SJSA1 (cell line): ENCODE measurements at regions not wholly inside any gene's neighbourhood (a gene's known extent, or its start where the extent isn't known, plus 50 kb on each side); places are given as distances from the start of the nearest gene placed in this dataset.

Experiments
- DNase-seq, 2 experiments: peaks; one replicate each; pipeline ENCODE4 v3.0.0-alpha.2; 2015 to 2020; ENCODE audit warnings: low spot score in 2 of 2, low read depth in 1 of 2
- H3K27ac ChIP-seq: fragments of 250-450 bp; sonication (Bioruptor Pico); 2 replicates; pipeline ENCODE4 v1.5.1; 2020; ENCODE audit warnings: mild to moderate bottlenecking, moderate library complexity
- H3K27me3 ChIP-seq: fragments of 250-450 bp; sonication (Bioruptor Pico); replicated peaks from 2 replicates; pipeline ENCODE4 v1.5.1; 2020; ENCODE audit warnings: mild to moderate bottlenecking, moderate library complexity
- H3K36me3 ChIP-seq: fragments of 250-450 bp; sonication (Bioruptor Pico); 2 replicates; pipeline ENCODE4 v1.5.1; 2020; ENCODE audit warnings: mild to moderate bottlenecking
- H3K4me1 ChIP-seq: fragments of 250-450 bp; sonication (Bioruptor Pico); replicated peaks from 2 replicates; pipeline ENCODE4 v1.6.1; 2021; ENCODE audit warnings: mild to moderate bottlenecking
- H3K4me3 ChIP-seq: fragments of 250-450 bp; sonication (Bioruptor Pico); 2 replicates; pipeline ENCODE4 v1.5.1; 2020; ENCODE audit warnings: mild to moderate bottlenecking
- H3K9me3 ChIP-seq: fragments of 250-450 bp; sonication (Bioruptor Pico); replicated peaks from 2 replicates; pipeline ENCODE4 v1.5.1; 2020; ENCODE audit warnings: mild to moderate bottlenecking

DNA sequence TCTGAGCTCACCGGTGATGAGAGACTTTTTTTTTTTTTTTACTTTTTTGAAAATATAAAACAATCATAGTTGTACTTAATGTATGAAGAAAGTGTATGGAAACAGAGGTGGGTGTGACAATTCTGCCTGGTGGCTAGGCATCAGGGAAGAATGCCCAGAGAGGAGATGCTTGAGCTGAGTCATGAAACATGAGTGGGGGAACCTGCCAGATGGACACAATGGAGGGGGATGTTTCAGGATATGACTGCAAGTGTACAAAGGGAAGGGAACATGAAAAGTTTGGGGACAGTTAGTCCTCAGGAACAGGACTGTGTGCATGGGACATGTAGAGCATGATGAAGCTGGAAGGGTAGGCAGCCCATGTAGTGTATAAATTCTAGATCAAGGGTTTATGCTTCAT lies 274.2 kb upstream of the E2F7 start:
- Histone ChIP-seq H3K27ac (no peak overlapping the region), H3K4me3 (no peak overlapping the region), H3K9me3 (no peaks in the 10 kb centered on the region), H3K4me1 (no peaks in the 10 kb centered on the region), H3K27me3 (no peaks in the 10 kb centered on the region), H3K36me3 (no peaks in the 10 kb centered on the region)
- no peak for DNase-seq

DNA sequence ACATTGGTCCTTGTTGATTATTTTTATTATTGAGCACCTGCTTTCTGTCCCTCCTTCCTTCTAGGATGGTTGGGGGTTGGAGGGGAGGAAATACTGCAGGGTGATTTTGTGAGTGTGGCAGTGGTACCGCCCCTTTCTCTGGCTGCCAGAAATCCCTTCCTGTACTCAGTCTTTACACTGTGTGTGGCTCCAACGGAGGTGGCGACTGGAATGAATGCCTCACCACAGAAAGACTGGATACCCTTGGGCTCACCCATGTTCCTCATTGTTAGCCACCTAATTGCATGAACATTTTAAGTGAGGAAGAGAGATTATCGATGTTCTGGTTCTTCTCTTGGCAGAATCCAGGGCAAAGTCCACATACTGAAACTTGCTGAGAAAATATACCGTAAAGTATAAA lies 272.0 kb upstream of the E2F7 start:
- Histone ChIP-seq H3K36me3 (no peaks in the 10 kb centered on the region), H3K4me1 (no peaks in the 10 kb centered on the region), H3K9me3 (no peaks in the 10 kb centered on the region), H3K27ac (no peak overlapping the region), H3K4me3 (no peak overlapping the region), H3K27me3 (no peaks in the 10 kb centered on the region)
- DNase-seq: no peak

DNA sequence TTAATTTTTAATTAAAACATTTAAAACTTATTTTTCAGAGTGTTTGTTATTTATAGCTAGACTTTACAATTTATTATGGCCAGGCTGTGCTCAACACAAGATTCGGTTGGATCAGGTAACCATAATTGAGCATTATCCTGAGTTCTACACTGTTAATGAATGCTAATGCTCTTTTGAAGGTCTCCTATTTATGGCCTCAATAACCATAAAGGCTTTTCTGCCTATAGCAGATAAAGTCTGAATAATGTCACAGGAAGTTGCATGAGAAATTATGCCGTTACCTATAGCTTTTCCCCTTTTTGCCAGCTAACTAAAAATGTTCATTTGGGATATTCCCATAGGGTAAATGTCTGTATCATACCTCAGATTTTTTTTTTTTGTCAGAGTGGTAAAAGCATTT lies 269.4 kb upstream of the E2F7 start:
- DNase-seq: no peak
- Histone ChIP-seq H3K27me3 (no peaks in the 10 kb centered on the region; the same call in 1 of the 2 replicates), H3K36me3 (no peaks in the 10 kb centered on the region), H3K27ac (no peak overlapping the region), H3K4me1 (no peaks in the 10 kb centered on the region), H3K9me3 (no peaks in the 10 kb centered on the region), H3K4me3 (no peak overlapping the region)

DNA sequence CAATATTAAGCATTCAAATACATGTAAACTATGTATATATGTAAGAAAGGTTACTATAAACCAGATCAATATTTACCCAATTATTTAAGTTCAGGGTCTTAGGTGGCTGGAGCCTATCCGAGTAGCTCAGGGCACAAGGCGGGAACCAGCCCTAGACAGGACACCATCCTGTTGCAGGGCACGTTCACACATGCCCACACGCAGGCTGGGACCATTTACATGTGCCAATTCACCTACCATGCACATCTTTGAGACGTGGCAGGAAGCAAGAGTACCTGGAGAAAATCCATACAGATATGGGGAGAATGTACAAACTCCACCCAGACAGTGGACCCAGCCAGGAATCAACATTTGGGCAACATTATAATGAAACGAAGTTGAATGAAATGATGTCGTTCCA lies 263.0 kb upstream of the E2F7 start:
- no peak for DNase-seq
- no peak overlapping the region for H3K4me3 ChIP-seq
- no peak overlapping the region for H3K27ac ChIP-seq
- peaks cover 25% of the 10 kb centered on the region for H3K27me3 ChIP-seq
- H3K36me3 ChIP-seq: no peaks in the 10 kb centered on the region
- peaks cover 3% of the 10 kb centered on the region; the same call in 1 of the 2 replicates for H3K4me1 ChIP-seq
- H3K9me3 ChIP-seq: peaks cover 2% of the 10 kb centered on the region; the same call in 1 of the 2 replicates

DNA sequence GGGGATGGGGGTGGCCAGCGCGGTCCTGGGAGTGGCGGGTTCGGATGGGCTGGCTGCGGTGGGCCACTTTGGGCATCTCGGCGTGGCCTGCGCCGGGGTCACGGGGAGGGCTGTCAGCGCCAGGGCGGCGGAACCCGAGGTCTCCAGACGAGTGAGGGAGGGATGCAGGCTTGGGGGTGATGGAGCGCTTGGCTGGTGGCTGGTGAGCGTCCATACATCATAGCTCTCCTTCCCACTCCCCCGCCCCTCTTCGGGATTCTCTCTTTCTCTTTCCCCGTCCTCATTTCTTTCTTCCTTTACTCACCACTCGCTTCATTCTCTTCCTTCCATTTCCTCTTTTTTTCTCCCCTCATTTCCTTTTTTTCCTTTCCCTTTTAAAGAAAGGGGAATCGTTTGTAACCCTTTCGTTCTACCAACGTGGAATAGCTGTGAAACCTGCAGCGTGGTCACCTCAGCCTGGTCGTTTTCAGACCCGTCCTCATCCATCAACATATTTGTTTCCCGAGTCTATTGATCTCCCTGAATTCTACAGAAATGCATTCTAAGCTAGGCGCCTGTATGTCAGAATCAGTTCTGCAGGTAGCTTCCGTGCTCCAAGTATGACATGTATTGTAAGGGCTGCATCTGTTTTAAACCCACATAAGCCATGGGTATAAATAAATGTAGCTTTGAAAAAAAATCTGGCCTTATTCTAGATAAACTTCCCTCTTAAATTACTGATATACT lies 260.3 kb upstream of the E2F7 start:
- peaks cover 3% of the 10 kb centered on the region; the same call in 1 of the 2 replicates for H3K4me1 ChIP-seq
- no peak for DNase-seq
- peaks cover 2% of the 10 kb centered on the region; the same call in 1 of the 2 replicates for H3K9me3 ChIP-seq
- H3K27me3 ChIP-seq: peaks cover 25% of the 10 kb centered on the region
- H3K27ac ChIP-seq: no peak overlapping the region
- no peaks in the 10 kb centered on the region for H3K36me3 ChIP-seq
- no peak overlapping the region for H3K4me3 ChIP-seq

DNA sequence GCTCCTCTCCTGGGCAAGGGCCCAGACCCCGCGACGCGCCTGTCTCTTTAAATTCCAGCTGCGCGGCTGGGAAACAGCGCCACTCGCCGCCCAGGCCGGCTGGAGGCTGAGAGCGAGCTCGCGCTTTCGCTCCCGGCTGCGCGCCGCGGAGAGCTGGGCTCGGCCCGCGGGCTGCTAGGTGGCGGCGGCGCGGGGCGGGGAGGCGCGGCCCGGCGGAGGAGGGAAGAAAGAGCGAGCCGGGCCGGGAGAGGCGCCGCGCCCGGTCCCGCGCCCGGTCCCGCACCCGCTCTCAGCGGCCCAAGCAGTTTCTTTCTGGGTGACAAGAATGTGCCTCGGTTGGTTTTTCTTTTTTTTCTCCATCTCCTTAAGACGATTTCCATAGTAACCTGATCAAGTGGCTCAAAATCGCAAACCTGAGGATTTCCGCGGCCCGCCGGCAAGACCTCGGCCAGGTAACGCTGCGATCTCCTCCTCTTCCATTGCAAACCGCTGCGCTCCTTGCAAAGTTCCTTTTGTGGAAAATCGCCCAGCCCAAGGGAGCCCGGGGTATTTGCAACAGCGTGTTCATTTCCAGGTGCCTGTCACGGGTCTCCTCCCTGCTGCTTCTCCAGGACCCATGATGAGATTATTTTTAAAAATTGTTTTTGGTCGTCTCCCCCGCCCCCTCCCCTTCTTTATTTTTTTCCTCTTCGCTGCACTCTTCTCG lies 259.5 kb upstream of the E2F7 start:
- H3K9me3 ChIP-seq: peaks cover 2% of the 10 kb centered on the region; the same call in 1 of the 2 replicates
- H3K27ac ChIP-seq: no peak overlapping the region
- H3K27me3 ChIP-seq: peaks cover 25% of the 10 kb centered on the region
- peaks cover 3% of the 10 kb centered on the region; the same call in 1 of the 2 replicates for H3K4me1 ChIP-seq
- H3K36me3 ChIP-seq: no peaks in the 10 kb centered on the region
- H3K4me3 ChIP-seq: peak overlapping the region; percentile 44
- DNase-seq: peak; percentile 35 to 62

DNA sequence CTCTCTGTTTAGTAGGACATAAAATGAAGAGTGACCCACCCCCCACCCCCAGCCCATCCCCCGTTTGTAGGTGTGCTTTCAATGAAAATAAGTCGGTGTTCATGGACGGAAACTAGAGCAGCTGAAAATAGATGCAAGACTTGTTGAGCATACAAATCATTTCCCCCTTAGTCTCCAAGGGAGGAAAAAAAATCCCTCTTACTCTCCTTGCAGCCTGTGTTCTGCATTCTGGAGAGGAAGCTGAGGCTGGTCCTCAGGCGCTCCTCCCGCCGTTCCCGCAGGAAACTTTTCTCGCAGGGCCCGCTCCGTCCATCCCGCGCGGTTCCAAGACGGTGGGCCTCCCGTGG lies 259.0 kb upstream of the E2F7 start:
- no peak for DNase-seq
- H3K27me3 ChIP-seq: peaks cover 25% of the 10 kb centered on the region
- H3K9me3 ChIP-seq: peaks cover 2% of the 10 kb centered on the region; the same call in 1 of the 2 replicates
- no peak overlapping the region for H3K27ac ChIP-seq
- no peaks in the 10 kb centered on the region for H3K36me3 ChIP-seq
- H3K4me3 ChIP-seq: peak overlapping the region; percentile 44
- H3K4me1 ChIP-seq: peaks cover 3% of the 10 kb centered on the region; the same call in 1 of the 2 replicates

DNA sequence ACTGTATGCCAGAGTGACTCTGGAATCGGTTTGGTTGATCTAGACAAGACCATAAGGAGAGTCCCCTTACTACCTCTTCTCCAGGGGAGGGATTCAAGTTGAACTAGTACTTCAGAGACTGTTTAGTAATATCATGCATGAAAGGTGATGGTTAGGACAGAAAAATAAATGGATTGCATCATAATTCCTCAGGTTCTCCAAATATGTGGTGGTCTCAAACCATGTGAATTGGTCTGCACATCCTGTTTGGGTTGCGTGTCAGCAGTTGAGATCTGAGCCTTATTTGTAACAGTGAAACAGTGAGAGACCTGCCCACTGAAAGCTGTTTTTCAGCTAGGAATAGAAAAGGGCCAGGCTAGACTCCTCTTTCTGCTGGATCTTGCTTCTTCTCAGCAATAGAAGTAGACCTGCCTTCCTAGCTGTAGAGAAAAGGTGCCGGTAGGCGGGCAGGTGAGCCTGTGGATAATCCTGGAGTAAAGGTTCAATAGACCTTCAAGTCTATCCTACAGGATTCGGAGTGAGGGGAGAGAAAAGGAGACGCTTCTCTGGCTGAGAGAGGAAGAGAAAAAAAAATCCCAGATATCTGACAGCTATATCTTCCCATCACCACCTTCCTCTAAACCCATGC lies 258.5 kb upstream of the E2F7 start:
- Histone ChIP-seq H3K9me3 (peaks cover 2% of the 10 kb centered on the region; the same call in 1 of the 2 replicates), H3K27me3 (peaks cover 25% of the 10 kb centered on the region), H3K4me3 (no peak overlapping the region), H3K27ac (no peak overlapping the region), H3K36me3 (no peaks in the 10 kb centered on the region), H3K4me1 (peaks cover 3% of the 10 kb centered on the region; the same call in 1 of the 2 replicates)
- DNase-seq: no peak

DNA sequence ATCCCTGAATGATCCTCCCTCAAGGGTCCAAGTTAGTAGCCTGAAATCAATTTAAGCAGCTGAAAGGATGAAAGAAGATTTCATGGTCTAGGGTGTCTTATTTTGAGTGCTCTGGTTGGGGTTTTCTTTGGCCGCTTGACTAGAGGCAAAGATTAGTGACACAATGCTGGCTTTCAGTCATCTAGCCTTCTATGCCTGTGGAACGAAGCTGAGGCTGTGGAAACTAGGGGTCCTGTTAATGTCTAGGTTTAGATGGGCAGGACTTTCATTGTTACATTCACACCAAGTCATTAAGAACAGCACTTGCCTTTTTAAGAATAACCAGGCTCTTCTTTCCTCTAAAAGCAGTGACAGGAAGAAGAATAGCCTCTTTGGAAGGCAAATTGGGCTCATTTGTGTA lies 253.8 kb upstream of the E2F7 start:
- Histone ChIP-seq H3K27ac (no peak overlapping the region), H3K36me3 (no peaks in the 10 kb centered on the region), H3K4me1 (no peaks in the 10 kb centered on the region), H3K27me3 (no peaks in the 10 kb centered on the region; the same call in none of the 2 replicates), H3K4me3 (no peak overlapping the region), H3K9me3 (no peaks in the 10 kb centered on the region)
- no peak for DNase-seq

DNA sequence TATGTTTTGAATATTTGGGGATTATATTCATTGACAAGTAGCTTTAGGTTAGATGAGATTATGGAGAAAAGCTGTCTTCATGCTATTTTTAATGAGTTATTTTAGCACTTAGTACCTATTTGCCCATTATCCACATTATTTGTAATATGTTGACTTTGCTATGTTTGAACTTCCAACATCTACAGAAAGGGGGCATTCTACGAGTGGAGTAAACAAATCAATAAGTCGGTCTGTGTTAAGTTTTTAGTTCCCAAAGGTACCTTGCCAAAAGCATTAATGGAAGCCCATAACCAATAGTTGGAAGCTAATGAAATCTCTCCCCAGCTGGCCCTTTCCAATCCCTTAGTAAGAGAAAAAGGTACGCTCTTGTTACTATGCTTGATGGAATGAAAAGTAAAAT lies 250.0 kb upstream of the E2F7 start:
- no peaks in the 10 kb centered on the region for H3K4me1 ChIP-seq
- H3K4me3 ChIP-seq: no peak overlapping the region
- H3K9me3 ChIP-seq: no peaks in the 10 kb centered on the region
- no peaks in the 10 kb centered on the region for H3K36me3 ChIP-seq
- no peaks in the 10 kb centered on the region; the same call in none of the 2 replicates for H3K27me3 ChIP-seq
- H3K27ac ChIP-seq: no peak overlapping the region
- DNase-seq: no peak

DNA sequence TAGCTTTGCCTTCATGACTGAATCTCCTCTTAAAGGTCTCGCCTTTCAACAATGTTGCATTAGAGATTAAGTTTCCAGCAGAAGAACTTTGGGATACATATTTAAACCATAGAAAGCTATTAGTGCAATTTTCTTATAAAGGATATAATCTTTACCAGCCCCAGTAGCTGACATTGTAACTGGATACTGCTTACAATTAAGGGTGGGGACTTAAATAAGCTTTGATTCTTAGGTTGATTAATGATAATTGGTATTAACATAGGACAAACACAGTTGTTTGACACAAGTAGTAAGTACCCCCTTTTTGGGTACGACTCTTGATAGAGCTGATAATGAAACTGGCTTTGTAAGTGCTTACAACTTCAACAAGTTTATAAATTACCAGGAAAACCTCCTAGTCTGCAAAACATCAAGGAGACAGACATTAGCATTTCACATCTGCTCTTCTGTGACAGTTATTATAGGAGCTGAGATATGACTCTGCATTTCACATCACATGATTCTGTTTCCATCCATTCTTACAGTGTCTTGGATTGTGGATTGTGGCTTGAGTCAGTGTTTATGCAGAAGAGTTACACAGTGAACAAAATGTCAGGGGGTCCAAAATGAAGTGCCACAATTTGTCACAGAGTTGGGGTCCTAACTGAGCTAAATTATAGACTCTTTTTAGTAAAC lies 249.1 kb upstream of the E2F7 start:
- DNase-seq: no peak
- Histone ChIP-seq H3K27me3 (no peaks in the 10 kb centered on the region; the same call in none of the 2 replicates), H3K4me1 (no peaks in the 10 kb centered on the region), H3K27ac (no peak overlapping the region), H3K9me3 (no peaks in the 10 kb centered on the region), H3K4me3 (no peak overlapping the region), H3K36me3 (no peaks in the 10 kb centered on the region)

DNA sequence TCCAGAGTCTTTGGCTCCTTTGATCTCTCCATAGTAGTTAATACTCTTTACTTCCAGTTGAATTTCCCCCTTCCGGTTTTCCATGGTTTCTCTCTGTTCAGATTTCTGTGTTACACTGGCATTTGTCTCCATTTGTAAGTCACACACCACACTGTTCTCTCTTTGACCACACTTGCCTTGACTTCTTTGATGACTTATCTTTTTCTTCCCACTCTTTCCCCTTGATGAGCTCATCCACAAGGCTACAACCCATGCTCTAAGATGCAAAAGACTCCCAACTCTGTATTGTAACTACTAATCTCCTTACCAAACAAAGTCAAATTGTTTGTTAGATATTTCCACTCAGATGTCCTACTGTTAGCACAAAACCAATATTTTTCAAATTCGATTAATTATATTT lies 242.7 kb upstream of the E2F7 start:
- Histone ChIP-seq H3K36me3 (no peaks in the 10 kb centered on the region), H3K9me3 (no peaks in the 10 kb centered on the region), H3K4me1 (no peaks in the 10 kb centered on the region), H3K4me3 (no peak overlapping the region), H3K27me3 (no peaks in the 10 kb centered on the region), H3K27ac (no peak overlapping the region)
- no peak for DNase-seq

DNA sequence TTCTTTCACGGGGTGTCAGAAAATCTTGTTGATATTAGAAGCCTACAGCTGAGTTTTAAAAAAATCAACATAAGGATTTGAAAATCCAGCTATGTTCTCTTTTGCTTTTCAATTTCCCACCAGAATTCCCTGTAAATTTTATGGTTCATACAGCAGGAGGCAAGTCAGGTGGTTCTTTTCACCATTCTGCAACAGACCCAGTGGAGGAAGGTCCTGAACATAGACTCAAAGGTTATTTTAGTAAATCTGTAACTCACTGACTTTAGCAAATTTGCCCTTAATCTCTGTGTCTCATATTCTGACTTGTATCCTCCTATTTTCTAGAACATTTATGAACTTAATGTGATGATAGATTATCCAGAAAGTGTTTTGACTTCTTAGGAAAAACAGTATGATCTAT lies 235.4 kb upstream of the E2F7 start:
- Histone ChIP-seq H3K36me3 (no peaks in the 10 kb centered on the region), H3K9me3 (no peaks in the 10 kb centered on the region), H3K27me3 (no peaks in the 10 kb centered on the region), H3K4me1 (peaks cover 13% of the 10 kb centered on the region), H3K4me3 (no peak overlapping the region), H3K27ac (no peak overlapping the region)
- no peak for DNase-seq
